ENCODE measurements at regions not wholly inside any gene's neighbourhood (a gene's known extent, or its start where the extent isn't known, plus 50 kb on each side); places are given as distances from the start of the nearest gene placed in this dataset.

- H3K4me3 ChIP-seq (ENCODE audit: insufficient read length, low read depth) = no peak overlapping the region
- H3K9ac ChIP-seq (ENCODE audit: insufficient read length, low read depth) = no peak overlapping the region
- no peaks in the 10 kb centered on the region for H3K27me3 ChIP-seq (ENCODE audit: insufficient read depth, insufficient read length)
- H3K9me3 ChIP-seq (ENCODE audit: insufficient read depth, low read length) = no peaks in the 10 kb centered on the region
- DNase-seq (ENCODE audit: low read depth, low spot score) = no peak
- H3K4me1 ChIP-seq (ENCODE audit: insufficient read depth, insufficient read length) = no peaks in the 10 kb centered on the region
- TF ChIP-seq SUZ12 (IDR thresholded peaks at IDR 0.05; ENCODE audit: extremely low read depth, insufficient read depth, insufficient read length) = no peak
- no peak for TF ChIP-seq YY1 (IDR thresholded peaks at IDR 0.05; ENCODE audit: insufficient read depth, insufficient read length)
- TF ChIP-seq ZNF274 (IDR thresholded peaks at IDR 0.05; ENCODE audit: low read depth, low read length) = no peak
- no peaks in the 10 kb centered on the region for H3K36me3 ChIP-seq (ENCODE audit: insufficient read depth, insufficient read length, low read length)
Observed at GRCh38 chr11:80523057-80523456, 1082.2 kb upstream of the TENM4 start.

DNA sequence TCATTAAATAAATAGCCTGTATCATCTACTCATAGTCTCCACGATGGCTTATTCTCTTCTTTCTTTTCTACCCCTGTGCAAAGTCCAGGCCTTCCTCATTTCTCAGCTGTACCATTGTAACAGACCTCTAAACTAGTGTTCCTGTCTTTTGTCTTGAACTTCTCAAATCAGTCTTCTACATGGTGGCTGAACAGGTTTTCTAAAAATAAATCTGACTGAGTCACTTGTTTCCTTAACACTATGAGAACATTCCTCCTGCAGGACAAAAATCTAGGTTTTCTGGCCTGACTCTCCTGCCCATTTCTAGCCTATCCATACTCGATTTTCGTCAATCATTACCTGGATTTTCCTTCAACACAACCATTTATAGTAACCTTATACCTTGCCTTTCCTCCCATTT, 1080.8 kb upstream of the TENM4 start:
- no peak overlapping the region for H3K4me3 ChIP-seq (ENCODE audit: insufficient read length, low read depth)
- H3K27me3 ChIP-seq (ENCODE audit: insufficient read depth, insufficient read length) = no peaks in the 10 kb centered on the region
- DNase-seq (ENCODE audit: low read depth, low spot score) = no peak
- TF ChIP-seq YY1 (IDR thresholded peaks at IDR 0.05; ENCODE audit: insufficient read depth, insufficient read length) (no peak), SUZ12 (IDR thresholded peaks at IDR 0.05; ENCODE audit: extremely low read depth, insufficient read depth, insufficient read length) (no peak), ZNF274 (IDR thresholded peaks at IDR 0.05; ENCODE audit: low read depth, low read length) (no peak)
- no peaks in the 10 kb centered on the region for H3K36me3 ChIP-seq (ENCODE audit: insufficient read depth, insufficient read length, low read length)
- no peaks in the 10 kb centered on the region for H3K4me1 ChIP-seq (ENCODE audit: insufficient read depth, insufficient read length)
- no peaks in the 10 kb centered on the region for H3K9me3 ChIP-seq (ENCODE audit: insufficient read depth, low read length)
- no peak overlapping the region for H3K9ac ChIP-seq (ENCODE audit: insufficient read length, low read depth)

GRCh38 chr11:80520507-80520887, 1079.7 kb upstream of the TENM4 start:
- Histone ChIP-seq H3K9me3 (ENCODE audit: insufficient read depth, low read length) (no peaks in the 10 kb centered on the region), H3K36me3 (ENCODE audit: insufficient read depth, insufficient read length, low read length) (no peaks in the 10 kb centered on the region), H3K27me3 (ENCODE audit: insufficient read depth, insufficient read length) (no peaks in the 10 kb centered on the region), H3K4me1 (ENCODE audit: insufficient read depth, insufficient read length) (no peaks in the 10 kb centered on the region), H3K4me3 (ENCODE audit: insufficient read length, low read depth) (no peak overlapping the region), H3K9ac (ENCODE audit: insufficient read length, low read depth) (no peak overlapping the region)
- TF ChIP-seq ZNF274 (IDR thresholded peaks at IDR 0.05; ENCODE audit: low read depth, low read length) = no peak
- no peak for TF ChIP-seq YY1 (IDR thresholded peaks at IDR 0.05; ENCODE audit: insufficient read depth, insufficient read length)
- TF ChIP-seq SUZ12 (IDR thresholded peaks at IDR 0.05; ENCODE audit: extremely low read depth, insufficient read depth, insufficient read length) = no peak
- DNase-seq (ENCODE audit: low read depth, low spot score) = no peak

DNA sequence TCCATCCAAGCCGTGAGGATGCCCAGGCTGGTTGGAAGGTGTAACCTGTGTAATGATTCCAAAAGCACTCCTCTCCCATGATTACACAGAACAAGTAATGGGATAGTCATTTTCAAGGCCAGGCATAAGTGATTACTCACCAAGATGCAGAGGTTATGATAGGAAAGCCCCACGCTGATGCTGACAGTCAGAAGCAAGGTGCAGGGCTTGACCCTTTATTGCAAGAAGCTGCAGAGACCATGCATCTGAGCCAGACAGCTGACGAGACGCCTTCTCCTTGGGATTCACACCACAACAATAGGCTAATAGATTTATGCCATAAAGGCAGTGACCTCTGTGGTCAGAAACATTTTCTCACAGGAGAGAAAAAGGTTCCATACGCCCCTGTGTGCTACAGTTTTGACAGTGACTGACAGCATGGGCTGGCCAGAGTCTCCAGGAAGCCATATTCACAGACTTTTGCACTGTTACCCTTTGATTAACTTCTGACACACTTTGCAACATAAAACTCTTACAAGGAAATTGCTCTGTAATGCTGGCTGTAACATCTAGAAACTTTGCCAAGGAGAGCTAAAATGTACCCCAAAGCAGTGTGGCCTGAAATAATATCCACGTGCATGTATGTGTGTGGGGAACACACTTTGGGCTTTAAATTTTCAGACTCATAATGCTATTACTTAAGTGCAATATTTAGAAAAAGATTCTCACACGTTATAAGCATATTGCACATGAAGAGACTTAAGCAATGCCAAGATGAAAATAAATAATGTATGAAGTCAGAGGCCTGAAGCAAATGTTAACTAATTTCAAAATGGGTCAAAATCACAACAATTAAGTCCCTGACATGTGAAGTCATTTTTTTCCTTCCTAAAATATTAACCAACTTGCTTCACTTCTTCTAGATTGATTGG, 1079.0 kb upstream of the TENM4 start:
- TF ChIP-seq SUZ12 (IDR thresholded peaks at IDR 0.05; ENCODE audit: extremely low read depth, insufficient read depth, insufficient read length) = no peak
- TF ChIP-seq ZNF274 (IDR thresholded peaks at IDR 0.05; ENCODE audit: low read depth, low read length) = no peak
- no peak for TF ChIP-seq YY1 (IDR thresholded peaks at IDR 0.05; ENCODE audit: insufficient read depth, insufficient read length)
- no peaks in the 10 kb centered on the region for H3K36me3 ChIP-seq (ENCODE audit: insufficient read depth, insufficient read length, low read length)

DNA sequence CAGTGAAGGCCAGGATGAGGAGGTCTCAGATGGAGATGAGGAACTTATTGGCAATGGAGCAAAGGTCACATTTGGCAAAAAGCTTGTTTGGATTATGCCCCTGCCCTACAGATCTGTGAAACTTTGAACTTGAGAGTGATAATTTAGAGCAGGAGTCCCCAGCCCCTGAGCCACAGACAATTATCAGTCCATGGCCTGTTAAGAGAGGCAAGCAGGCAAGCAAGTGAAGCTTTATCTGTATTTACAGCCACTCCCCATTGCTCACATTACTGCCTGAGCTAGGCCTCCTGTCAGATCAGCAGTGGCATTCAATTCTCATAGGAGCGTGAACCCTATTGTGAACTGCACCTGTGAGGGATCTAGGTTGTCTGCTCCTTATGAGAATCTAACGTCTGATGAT, 1076.9 kb upstream of the TENM4 start:
- no peak for DNase-seq (ENCODE audit: low read depth, low spot score)
- no peaks in the 10 kb centered on the region for H3K27me3 ChIP-seq (ENCODE audit: insufficient read depth, insufficient read length)
- TF ChIP-seq YY1 (IDR thresholded peaks at IDR 0.05; ENCODE audit: insufficient read depth, insufficient read length) (no peak), SUZ12 (IDR thresholded peaks at IDR 0.05; ENCODE audit: extremely low read depth, insufficient read depth, insufficient read length) (no peak), ZNF274 (IDR thresholded peaks at IDR 0.05; ENCODE audit: low read depth, low read length) (no peak)
- no peaks in the 10 kb centered on the region for H3K36me3 ChIP-seq (ENCODE audit: insufficient read depth, insufficient read length, low read length)
- H3K4me1 ChIP-seq (ENCODE audit: insufficient read depth, insufficient read length) = no peaks in the 10 kb centered on the region
- no peak overlapping the region for H3K9ac ChIP-seq (ENCODE audit: insufficient read length, low read depth)
- no peaks in the 10 kb centered on the region for H3K9me3 ChIP-seq (ENCODE audit: insufficient read depth, low read length)
- no peak overlapping the region for H3K4me3 ChIP-seq (ENCODE audit: insufficient read length, low read depth)

More for the DNA sequence above, 1079.0 kb upstream of the TENM4 start:
- Histone ChIP-seq H3K9ac (ENCODE audit: insufficient read length, low read depth) (no peak overlapping the region), H3K4me3 (ENCODE audit: insufficient read length, low read depth) (no peak overlapping the region), H3K9me3 (ENCODE audit: insufficient read depth, low read length) (no peaks in the 10 kb centered on the region), H3K27me3 (ENCODE audit: insufficient read depth, insufficient read length) (no peaks in the 10 kb centered on the region), H3K4me1 (ENCODE audit: insufficient read depth, insufficient read length) (no peaks in the 10 kb centered on the region)
- DNase-seq (ENCODE audit: low read depth, low spot score) = no peak

GRCh38 chr11:80515097-80515496, 1074.3 kb upstream of the TENM4 start:
- H3K36me3 ChIP-seq (ENCODE audit: insufficient read depth, insufficient read length, low read length) = no peaks in the 10 kb centered on the region
- no peaks in the 10 kb centered on the region for H3K27me3 ChIP-seq (ENCODE audit: insufficient read depth, insufficient read length)
- H3K4me1 ChIP-seq (ENCODE audit: insufficient read depth, insufficient read length) = no peaks in the 10 kb centered on the region
- DNase-seq (ENCODE audit: low read depth, low spot score) = no peak
- H3K9ac ChIP-seq (ENCODE audit: insufficient read length, low read depth) = no peak overlapping the region
- H3K9me3 ChIP-seq (ENCODE audit: insufficient read depth, low read length) = no peaks in the 10 kb centered on the region
- H3K4me3 ChIP-seq (ENCODE audit: insufficient read length, low read depth) = no peak overlapping the region
- no peak for TF ChIP-seq SUZ12 (IDR thresholded peaks at IDR 0.05; ENCODE audit: extremely low read depth, insufficient read depth, insufficient read length)
- TF ChIP-seq YY1 (IDR thresholded peaks at IDR 0.05; ENCODE audit: insufficient read depth, insufficient read length) = no peak
- no peak for TF ChIP-seq ZNF274 (IDR thresholded peaks at IDR 0.05; ENCODE audit: low read depth, low read length)

- TF ChIP-seq YY1 (IDR thresholded peaks at IDR 0.05; ENCODE audit: insufficient read depth, insufficient read length) (no peak), SUZ12 (IDR thresholded peaks at IDR 0.05; ENCODE audit: extremely low read depth, insufficient read depth, insufficient read length) (no peak), ZNF274 (IDR thresholded peaks at IDR 0.05; ENCODE audit: low read depth, low read length) (no peak)
- H3K27me3 ChIP-seq (ENCODE audit: insufficient read depth, insufficient read length) = no peaks in the 10 kb centered on the region
- no peak overlapping the region for H3K4me3 ChIP-seq (ENCODE audit: insufficient read length, low read depth)
- no peaks in the 10 kb centered on the region for H3K4me1 ChIP-seq (ENCODE audit: insufficient read depth, insufficient read length)
- no peaks in the 10 kb centered on the region for H3K9me3 ChIP-seq (ENCODE audit: insufficient read depth, low read length)
- no peak for DNase-seq (ENCODE audit: low read depth, low spot score)
- H3K36me3 ChIP-seq (ENCODE audit: insufficient read depth, insufficient read length, low read length) = no peaks in the 10 kb centered on the region
- H3K9ac ChIP-seq (ENCODE audit: insufficient read length, low read depth) = no peak overlapping the region
Observed at GRCh38 chr11:80512491-80512890, 1071.7 kb upstream of the TENM4 start.
